Activated CD4-positive, alpha-beta memory T cell treated with anti-CD3 and anti-CD28 coated beads, Interleukin-2, amount 10 ng/mL, durations not matched to agents 7 days and 5 days (primary cell): ENCODE measurements at regions not wholly inside any gene's neighbourhood (a gene's known extent, or its start where the extent isn't known, plus 50 kb on each side); places are given as distances from the start of the nearest gene placed in this dataset.

Source experiments
- CTCF ChIA-PET: fragments of 350-600 bp; sonication (Branson Sonifier 250); formaldehyde crosslinking; loops from one replicate; lab custom pipeline; 2021; ENCODE audit warnings: antibody characterized with exemption, inconsistent platforms; lab: Charles Lee
- POLR2A ChIA-PET: fragments of 350-600 bp; sonication (Branson Sonifier 250); formaldehyde crosslinking; loops from one replicate; lab custom pipeline; 2021; ENCODE audit warnings: antibody characterized with exemption; lab: Charles Lee
- DNase-seq: peaks from one replicate; pipeline ENCODE4 v3.0.0-alpha.2; 2020
- H3K27ac Mint-ChIP-seq: one replicate; pipeline ENCODE4 v1.8.0; 2021; ENCODE audit warnings: mild to moderate bottlenecking, mixed read lengths
- H3K27me3 Mint-ChIP-seq: one replicate; pipeline ENCODE4 v1.8.0; 2021; ENCODE audit warnings: mixed read lengths
- H3K36me3 Mint-ChIP-seq: one replicate; pipeline ENCODE4 v1.8.0; 2021; ENCODE audit warnings: low read depth, mixed read lengths
- H3K4me1 Mint-ChIP-seq: one replicate; pipeline ENCODE4 v1.8.0; 2021; ENCODE audit warnings: mixed read lengths
- H3K4me3 Mint-ChIP-seq: one replicate; pipeline ENCODE4 v1.8.0; 2021; ENCODE audit warnings: mild to moderate bottlenecking, mixed read lengths
- H3K9me3 Mint-ChIP-seq: one replicate; pipeline ENCODE4 v1.8.0; 2021; ENCODE audit warnings: mixed read lengths

GRCh38 chr6:9420316-9421015 is 985.1 kb upstream of the SLC35B3 start:
- no peaks in the 10 kb centered on the region for H3K4me1 Mint-ChIP-seq
- no peak overlapping the region for H3K27ac Mint-ChIP-seq
- no peaks in the 10 kb centered on the region for H3K27me3 Mint-ChIP-seq
- no peak overlapping the region for H3K4me3 Mint-ChIP-seq
- ChIA-PET CTCF (no interaction called here), POLR2A (no interaction called here)
- DNase-seq: no peak
- peaks cover 6% of the 10 kb centered on the region for H3K9me3 Mint-ChIP-seq
- no peaks in the 10 kb centered on the region for H3K36me3 Mint-ChIP-seq

GRCh38 chr6:9417400-9417799 is 982.1 kb upstream of the SLC35B3 start:
- Mint-ChIP-seq H3K36me3 (no peaks in the 10 kb centered on the region), H3K27ac (no peak overlapping the region), H3K4me1 (no peaks in the 10 kb centered on the region), H3K9me3 (peaks cover 6% of the 10 kb centered on the region), H3K27me3 (no peaks in the 10 kb centered on the region), H3K4me3 (no peak overlapping the region)
- no peak for DNase-seq
- ChIA-PET POLR2A (no interaction called here), CTCF (no interaction called here)

GRCh38 chr6:9412951-9413559 is 977.7 kb upstream of the SLC35B3 start:
- H3K9me3 Mint-ChIP-seq: peaks cover 5% of the 10 kb centered on the region
- ChIA-PET CTCF (no interaction called here), POLR2A (no interaction called here)
- H3K36me3 Mint-ChIP-seq: no peaks in the 10 kb centered on the region
- H3K4me1 Mint-ChIP-seq: no peaks in the 10 kb centered on the region
- no peak for DNase-seq
- no peaks in the 10 kb centered on the region for H3K27me3 Mint-ChIP-seq
- H3K4me3 Mint-ChIP-seq: no peak overlapping the region
- no peak overlapping the region for H3K27ac Mint-ChIP-seq

GRCh38 chr6:9409126-9409525 is 973.8 kb upstream of the SLC35B3 start:
- H3K4me1 Mint-ChIP-seq: no peaks in the 10 kb centered on the region
- H3K36me3 Mint-ChIP-seq: no peaks in the 10 kb centered on the region
- CTCF ChIA-PET: no interaction called here

GRCh38 chr6:9408402-9409117 is 973.2 kb upstream of the SLC35B3 start:
- ChIA-PET CTCF (no interaction called here), POLR2A (no interaction called here)
- Mint-ChIP-seq H3K27ac (no peak overlapping the region), H3K4me3 (no peak overlapping the region), H3K36me3 (no peaks in the 10 kb centered on the region), H3K27me3 (no peaks in the 10 kb centered on the region), H3K4me1 (no peaks in the 10 kb centered on the region), H3K9me3 (peaks cover 11% of the 10 kb centered on the region)
- no peak for DNase-seq

More at GRCh38 chr6:9409126-9409525, 973.8 kb upstream of the SLC35B3 start:
- peaks cover 11% of the 10 kb centered on the region for H3K9me3 Mint-ChIP-seq
- no peak for DNase-seq
- H3K27me3 Mint-ChIP-seq: no peaks in the 10 kb centered on the region
- H3K27ac Mint-ChIP-seq: no peak overlapping the region
- POLR2A ChIA-PET: no interaction called here
- H3K4me3 Mint-ChIP-seq: no peak overlapping the region

GRCh38 chr6:9405825-9406224 is 970.5 kb upstream of the SLC35B3 start:
- POLR2A ChIA-PET: no interaction called here
- H3K27ac Mint-ChIP-seq: no peak overlapping the region
- no peak overlapping the region for H3K4me3 Mint-ChIP-seq
- CTCF ChIA-PET: no interaction called here
- H3K36me3 Mint-ChIP-seq: no peaks in the 10 kb centered on the region
- H3K27me3 Mint-ChIP-seq: no peaks in the 10 kb centered on the region
- no peak for DNase-seq
- peaks cover 11% of the 10 kb centered on the region for H3K9me3 Mint-ChIP-seq
- no peaks in the 10 kb centered on the region for H3K4me1 Mint-ChIP-seq

- Mint-ChIP-seq H3K9me3 (peaks cover 14% of the 10 kb centered on the region), H3K27me3 (no peaks in the 10 kb centered on the region), H3K36me3 (no peaks in the 10 kb centered on the region), H3K4me3 (no peak overlapping the region), H3K27ac (no peak overlapping the region), H3K4me1 (no peaks in the 10 kb centered on the region)
- CTCF ChIA-PET: no interaction called here
- POLR2A ChIA-PET: no interaction called here
- no peak for DNase-seq
Observed at GRCh38 chr6:9405369-9405768, 970.0 kb upstream of the SLC35B3 start.

- no peaks in the 10 kb centered on the region for H3K27me3 Mint-ChIP-seq
- H3K27ac Mint-ChIP-seq: no peak overlapping the region
- no peaks in the 10 kb centered on the region for H3K36me3 Mint-ChIP-seq
- peaks cover 14% of the 10 kb centered on the region for H3K9me3 Mint-ChIP-seq
- H3K4me3 Mint-ChIP-seq: no peak overlapping the region
- POLR2A ChIA-PET: no interaction called here
- DNase-seq: no peak
- no peaks in the 10 kb centered on the region for H3K4me1 Mint-ChIP-seq
- CTCF ChIA-PET: no interaction called here
Observed at GRCh38 chr6:9404351-9405146, 969.2 kb upstream of the SLC35B3 start.

- Mint-ChIP-seq H3K27me3 (no peaks in the 10 kb centered on the region), H3K4me1 (no peaks in the 10 kb centered on the region), H3K9me3 (peaks cover 14% of the 10 kb centered on the region), H3K36me3 (no peaks in the 10 kb centered on the region), H3K4me3 (no peak overlapping the region), H3K27ac (no peak overlapping the region)
- ChIA-PET POLR2A (no interaction called here), CTCF (no interaction called here)
- DNase-seq: no peak
Observed at GRCh38 chr6:9403736-9404135, 968.4 kb upstream of the SLC35B3 start.

GRCh38 chr6:9401960-9402359 is 966.6 kb upstream of the SLC35B3 start:
- Mint-ChIP-seq H3K27ac (no peak overlapping the region), H3K27me3 (no peaks in the 10 kb centered on the region), H3K4me1 (no peaks in the 10 kb centered on the region), H3K36me3 (no peaks in the 10 kb centered on the region), H3K9me3 (peaks cover 13% of the 10 kb centered on the region), H3K4me3 (no peak overlapping the region)
- POLR2A ChIA-PET: no interaction called here
- CTCF ChIA-PET: no interaction called here
- no peak for DNase-seq

- no peak for DNase-seq
- ChIA-PET POLR2A (no interaction called here), CTCF (no interaction called here)
- H3K4me1 Mint-ChIP-seq: no peaks in the 10 kb centered on the region
- peaks cover 8% of the 10 kb centered on the region for H3K9me3 Mint-ChIP-seq
- no peak overlapping the region for H3K4me3 Mint-ChIP-seq
- no peak overlapping the region for H3K27ac Mint-ChIP-seq
- no peaks in the 10 kb centered on the region for H3K27me3 Mint-ChIP-seq
- no peaks in the 10 kb centered on the region for H3K36me3 Mint-ChIP-seq
Observed at GRCh38 chr6:9399916-9400315, 964.6 kb upstream of the SLC35B3 start.

- Mint-ChIP-seq H3K4me1 (no peaks in the 10 kb centered on the region), H3K27ac (no peak overlapping the region), H3K9me3 (peaks cover 10% of the 10 kb centered on the region), H3K27me3 (no peaks in the 10 kb centered on the region), H3K36me3 (no peaks in the 10 kb centered on the region), H3K4me3 (no peak overlapping the region)
- no peak for DNase-seq
- POLR2A ChIA-PET: no interaction called here
- CTCF ChIA-PET: no interaction called here
Observed at GRCh38 chr6:9398767-9399373, 963.5 kb upstream of the SLC35B3 start.
